AG04450 (cell line): ENCODE measurements at regions not wholly inside any gene's neighbourhood (a gene's known extent, or its start where the extent isn't known, plus 50 kb on each side); places are given as distances from the start of the nearest gene placed in this dataset.
"Not testable (repeated sequence)": the region's sequence is repeated elsewhere in the genome, so short reads cannot be mapped to it uniquely, and the experiment has no call there.

Experiments used
- CTCF ChIA-PET: fragments of 300-600, 350-600 bp; formaldehyde crosslinking; extraction: SDS; loops from one replicate; lab custom pipeline; 2022; ENCODE audit warnings: antibody characterized with exemption, inconsistent platforms; lab: Charles Lee
- POLR2A ChIA-PET: fragments of 350-600 bp; formaldehyde crosslinking; extraction: SDS; loops from one replicate; lab custom pipeline; 2021; ENCODE audit warnings: antibody characterized with exemption, inconsistent platforms; lab: Yijun Ruan, JAX
- DNase-seq: peaks from one replicate; pipeline ENCODE4 v3.0.0-alpha.2; 2011; ENCODE audit warnings: low read depth, low spot score
- H3K27ac ChIP-seq: one replicate; pipeline ENCODE4 v1.5.1; 2012; ENCODE audit warnings: low read depth, low read length, control low read depth
- H3K27me3 ChIP-seq: one replicate; pipeline ENCODE4 v1.6.0; 2012; ENCODE audit warnings: low read length; ENCODE audit not compliant: control insufficient read depth, insufficient read depth
- H3K4me3 ChIP-seq: 2 replicates; pipeline ENCODE4 v1.5.1; 2011; ENCODE audit warnings: mild to moderate bottlenecking, low read depth, low read length, control low read depth
- H3K9me3 ChIP-seq: 2 replicates; pipeline ENCODE4 v1.5.1; 2012; ENCODE audit warnings: low read length; ENCODE audit not compliant: control insufficient read depth, insufficient read depth
- CTCF ChIP-seq: IDR thresholded peaks from 2 replicates; pipeline ENCODE4 v1.5.1; 2011; ENCODE audit warnings: low read depth, low read length, control low read depth, inconsistent platforms

DNA sequence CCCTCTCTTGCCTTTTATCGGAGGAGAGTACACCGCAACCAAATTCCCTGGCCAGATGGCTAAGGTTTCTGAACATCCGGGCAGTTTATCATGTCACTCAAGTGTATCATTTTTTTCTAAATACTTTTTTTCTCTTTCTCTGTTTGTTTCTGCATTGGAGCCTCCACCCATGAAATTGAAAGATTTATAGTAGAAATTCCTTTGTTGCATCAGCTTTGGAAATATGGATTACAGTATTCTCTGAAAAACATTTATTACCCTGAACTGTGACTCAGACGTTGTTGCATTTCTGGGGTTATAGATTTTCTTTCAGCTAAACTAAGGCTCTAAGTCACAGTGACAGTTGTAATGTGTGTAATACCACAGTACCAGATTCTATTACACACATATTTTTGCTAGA lies 187.0 kb downstream of the SPTSSA start:
- Histone ChIP-seq H3K27ac (no peak overlapping the region), H3K9me3 (no peaks in the 10 kb centered on the region), H3K27me3 (no peaks in the 10 kb centered on the region), H3K4me3 (no peak overlapping the region)
- no peak for TF ChIP-seq CTCF
- CTCF ChIA-PET: no interaction called here
- DNase-seq: no peak
- POLR2A ChIA-PET: no interaction called here

GRCh38 chr14:34273716-34274115 lies 188.3 kb downstream of the SPTSSA start:
- CTCF ChIA-PET, POLR2A ChIA-PET, H3K27ac ChIP-seq: not testable (repeated sequence)

GRCh38 chr14:34270361-34270760 lies 191.7 kb downstream of the SPTSSA start:
- CTCF ChIA-PET: no interaction called here
- no peak for TF ChIP-seq CTCF
- POLR2A ChIA-PET: no interaction called here
- no peak for DNase-seq
- H3K27me3 ChIP-seq: no peaks in the 10 kb centered on the region
- no peak overlapping the region for H3K4me3 ChIP-seq
- H3K9me3 ChIP-seq: no peaks in the 10 kb centered on the region
- H3K27ac ChIP-seq: no peak overlapping the region

More at GRCh38 chr14:34273716-34274115, 188.3 kb downstream of the SPTSSA start:
- H3K4me3 ChIP-seq, DNase-seq, H3K9me3 ChIP-seq, H3K27me3 ChIP-seq: not testable (repeated sequence)

GRCh38 chr14:34266344-34266743 lies 195.7 kb downstream of the SPTSSA start:
- H3K27me3 ChIP-seq: no peaks in the 10 kb centered on the region
- H3K4me3 ChIP-seq: no peak overlapping the region
- H3K27ac ChIP-seq: no peak overlapping the region
- no peak for TF ChIP-seq CTCF
- DNase-seq: no peak
- ChIA-PET CTCF (interaction anchor here (1.3 kb wide), 1 partner anchor 56 kb away, joined by 3 read pairs; no protein-coding TSS in a partner anchor), POLR2A (no interaction called here)
- H3K9me3 ChIP-seq: no peaks in the 10 kb centered on the region

DNA sequence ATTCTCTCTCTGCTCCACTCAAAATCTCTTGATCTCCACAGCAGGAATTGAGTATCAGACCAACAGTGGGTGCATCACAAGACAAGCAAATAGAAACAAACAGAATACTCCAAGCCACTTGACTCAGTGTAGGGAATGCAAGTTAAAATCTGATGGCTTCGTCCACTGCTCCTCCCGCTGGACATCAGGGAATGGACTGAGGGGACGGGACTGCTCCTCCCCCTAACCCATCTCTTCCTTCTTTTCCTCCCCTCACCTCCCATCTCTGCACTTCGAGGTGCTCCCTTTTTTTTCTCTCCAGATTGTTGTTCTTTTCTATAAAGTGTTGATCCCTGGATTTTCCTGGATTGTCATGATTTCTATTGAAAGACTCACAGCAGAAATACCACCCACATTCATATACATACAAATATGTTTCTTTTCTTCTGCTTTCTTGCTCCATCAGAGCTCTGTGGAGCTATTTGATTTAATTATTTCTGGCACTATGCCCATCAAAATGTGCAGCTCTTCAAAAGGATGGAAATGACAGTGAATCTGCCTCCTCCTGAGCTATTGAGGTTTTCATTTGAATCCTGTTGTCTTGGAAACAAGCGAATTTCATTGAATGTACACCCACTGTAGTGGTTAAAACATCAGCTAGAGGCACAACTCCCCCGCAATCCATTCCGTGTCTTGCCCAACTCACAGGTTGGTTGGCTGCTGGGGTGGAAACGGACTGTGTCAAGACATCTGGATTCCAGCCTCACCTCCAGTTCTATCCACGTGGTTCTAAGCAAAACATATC lies 199.7 kb downstream of the SPTSSA start:
- no peak for TF ChIP-seq CTCF
- Histone ChIP-seq H3K4me3 (no peak overlapping the region), H3K27ac (no peak overlapping the region), H3K27me3 (no peaks in the 10 kb centered on the region), H3K9me3 (no peaks in the 10 kb centered on the region)
- POLR2A ChIA-PET: no interaction called here
- CTCF ChIA-PET: no interaction called here
- DNase-seq: no peak
